ENCODE measurements at regions not wholly inside any gene's neighbourhood (a gene's known extent, or its start where the extent isn't known, plus 50 kb on each side); places are given as distances from the start of the nearest gene placed in this dataset.

GRCh38 chr2:207223051-207223450, 57.3 kb upstream of the KLF7 start:
- H3K4me1 ChIP-seq, result no peaks in the 10 kb centered on the region
- no peak for TF ChIP-seq CTCF (IDR thresholded peaks at IDR 0.05)
- no peak overlapping the region for H3K27ac ChIP-seq
- DNase-seq, result no peak
- no peaks in the 10 kb centered on the region for H3K9me3 ChIP-seq
- no peak overlapping the region for H3K4me3 ChIP-seq
- no peaks in the 10 kb centered on the region for H3K27me3 ChIP-seq
- no peaks in the 10 kb centered on the region for H3K36me3 ChIP-seq
- intact Hi-C loops (cut with DNase I), result no loop called here
- H3K9ac ChIP-seq (ENCODE audit: low read depth in 2 of 2, low read length in 2 of 2), result no peak overlapping the region

- Histone ChIP-seq H3K4me1 (no peaks in the 10 kb centered on the region), H3K9ac (ENCODE audit: low read depth in 2 of 2, low read length in 2 of 2) (no peak overlapping the region), H3K36me3 (no peaks in the 10 kb centered on the region), H3K4me3 (no peak overlapping the region), H3K9me3 (no peaks in the 10 kb centered on the region), H3K27me3 (no peaks in the 10 kb centered on the region), H3K27ac (no peak overlapping the region)
- DNase-seq, result no peak
- no peak for TF ChIP-seq CTCF (IDR thresholded peaks at IDR 0.05)
- intact Hi-C loops (cut with DNase I), result no loop called here
Measured at GRCh38 chr2:207224381-207224780, 58.6 kb upstream of the KLF7 start.

- no peaks in the 10 kb centered on the region for H3K9me3 ChIP-seq
- no peak for DNase-seq
- intact Hi-C loops (cut with DNase I), result no loop called here
- no peaks in the 10 kb centered on the region for H3K4me1 ChIP-seq
- no peak for TF ChIP-seq CTCF (IDR thresholded peaks at IDR 0.05)
- H3K36me3 ChIP-seq, result no peaks in the 10 kb centered on the region
- no peak overlapping the region for H3K27ac ChIP-seq
- no peaks in the 10 kb centered on the region for H3K27me3 ChIP-seq
- no peak overlapping the region for H3K9ac ChIP-seq (ENCODE audit: low read depth in 2 of 2, low read length in 2 of 2)
- no peak overlapping the region for H3K4me3 ChIP-seq
Measured at GRCh38 chr2:207224791-207225482, 59.2 kb upstream of the KLF7 start.

DNA sequence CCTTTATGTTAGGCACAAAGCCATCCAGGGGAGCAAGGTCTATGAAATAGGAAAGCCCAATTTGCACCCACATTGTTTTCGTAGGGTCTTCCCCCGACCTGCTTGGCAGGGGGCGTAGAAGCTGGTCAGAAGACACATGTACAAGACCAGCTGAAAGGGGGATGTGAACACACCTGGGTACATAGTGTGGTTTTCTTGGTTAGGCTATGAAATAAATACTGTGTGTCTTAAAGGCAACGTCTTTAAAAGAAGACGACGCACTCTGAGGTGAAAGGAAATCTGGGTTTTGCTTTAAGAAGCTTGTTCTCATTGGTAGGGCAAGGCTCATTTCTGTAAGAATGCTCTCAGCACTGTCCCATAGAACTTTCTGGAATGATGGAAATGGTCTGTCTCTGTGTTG, 60.0 kb upstream of the KLF7 start:
- no peak for DNase-seq
- no peak for TF ChIP-seq CTCF (IDR thresholded peaks at IDR 0.05)
- intact Hi-C loops (cut with DNase I), result no loop called here
- no peaks in the 10 kb centered on the region for H3K9me3 ChIP-seq
- H3K9ac ChIP-seq (ENCODE audit: low read depth in 2 of 2, low read length in 2 of 2), result no peak overlapping the region
- no peaks in the 10 kb centered on the region for H3K36me3 ChIP-seq
- no peaks in the 10 kb centered on the region for H3K27me3 ChIP-seq
- no peak overlapping the region for H3K4me3 ChIP-seq
- H3K27ac ChIP-seq, result no peak overlapping the region
- H3K4me1 ChIP-seq, result no peaks in the 10 kb centered on the region

- Histone ChIP-seq H3K27me3 (no peaks in the 10 kb centered on the region), H3K36me3 (no peaks in the 10 kb centered on the region), H3K4me1 (no peaks in the 10 kb centered on the region), H3K9ac (ENCODE audit: low read depth in 2 of 2, low read length in 2 of 2) (no peak overlapping the region), H3K4me3 (no peak overlapping the region), H3K27ac (no peak overlapping the region), H3K9me3 (no peaks in the 10 kb centered on the region)
- TF ChIP-seq CTCF (IDR thresholded peaks at IDR 0.05), result no peak
- DNase-seq, result no peak
- intact Hi-C loops (cut with DNase I), result no loop called here
Measured at GRCh38 chr2:207226243-207226642, 60.5 kb upstream of the KLF7 start.
